Fibroblast of skin of right quadriceps (primary cell): ENCODE measurements at regions not wholly inside any gene's neighbourhood (a gene's known extent, or its start where the extent isn't known, plus 50 kb on each side); places are given as distances from the start of the nearest gene placed in this dataset.

ENCODE experiments used
- DNase-seq: peaks from one replicate; pipeline ENCODE4 v3.0.0-alpha.2; 2013

DNA sequence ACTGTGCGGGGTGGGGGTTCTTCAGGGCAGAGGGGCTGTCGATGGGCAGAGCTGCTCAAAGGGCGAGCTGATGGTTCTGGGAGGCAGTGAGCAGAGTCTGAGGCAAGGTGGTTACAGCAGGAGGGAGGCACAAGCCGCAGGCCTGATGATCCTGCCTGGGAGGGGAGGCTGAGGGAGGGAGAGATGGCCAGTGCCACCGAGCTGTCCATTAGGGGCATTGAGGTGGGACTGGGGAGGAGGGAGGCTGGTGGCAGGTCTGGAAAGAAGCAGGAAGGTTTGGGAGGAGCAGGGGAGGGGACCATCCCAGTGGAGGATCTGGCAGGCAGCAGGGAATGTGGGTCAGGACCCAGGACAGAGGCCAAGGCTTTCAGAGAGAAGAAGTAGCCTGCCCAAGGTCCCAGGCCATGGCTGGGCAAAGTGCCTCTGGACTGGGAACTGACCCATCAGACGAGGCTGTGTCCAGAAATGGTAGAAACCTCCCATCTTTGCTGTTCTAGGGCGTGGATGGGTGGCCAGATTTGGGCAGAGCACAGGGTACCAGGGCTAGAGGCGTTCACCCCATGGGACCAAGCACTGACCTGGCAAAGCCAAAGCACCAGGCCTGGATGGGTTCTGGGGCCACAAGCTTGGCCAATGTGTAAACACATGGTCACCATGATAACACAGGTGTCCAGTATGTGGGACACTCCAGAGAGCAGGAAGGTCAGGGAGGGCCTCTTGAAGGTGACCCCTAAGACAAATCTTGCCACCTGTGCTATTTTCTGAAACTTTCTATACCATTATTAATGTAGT is 55.5 kb downstream of the INHBB start:
- DNase-seq = no peak

DNA sequence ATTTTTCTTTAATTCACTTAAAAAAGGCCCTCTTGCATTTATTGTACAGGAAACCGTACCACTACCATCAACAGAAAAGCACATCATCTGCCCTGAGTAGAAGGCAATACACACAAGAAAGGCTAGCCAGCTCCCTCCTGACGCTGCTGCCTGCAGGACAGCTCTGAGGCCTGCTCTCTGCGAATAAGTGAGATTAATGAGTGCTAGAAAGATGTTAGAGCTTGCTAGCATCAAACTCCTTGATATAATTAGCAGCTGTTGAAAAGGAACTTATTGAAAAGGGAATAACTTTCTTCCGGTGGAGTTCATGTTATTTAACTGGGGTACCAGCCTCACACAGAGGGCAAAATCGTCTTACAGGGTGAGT is 56.1 kb downstream of the INHBB start:
- no peak for DNase-seq

DNA sequence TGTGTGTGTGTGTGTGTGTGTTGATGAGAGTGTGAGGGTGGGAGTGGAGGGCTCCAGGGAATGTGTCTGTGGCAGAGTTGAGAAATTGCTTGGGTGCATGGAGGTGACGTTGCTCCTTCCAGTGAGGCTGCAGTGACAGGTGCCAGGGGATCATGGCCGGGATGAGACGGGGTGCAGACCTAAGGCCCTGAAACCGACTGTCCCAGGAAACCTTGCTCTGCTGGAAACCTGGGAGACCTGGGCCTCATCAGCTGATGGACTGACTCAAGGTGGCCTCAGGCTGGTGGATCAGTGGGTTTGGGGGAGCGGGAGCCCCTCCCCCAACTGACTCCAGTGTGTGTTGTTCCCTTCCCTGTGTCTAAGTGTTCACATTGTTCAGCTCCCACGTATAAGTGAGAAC is 56.6 kb downstream of the INHBB start:
- DNase-seq = no peak

DNA sequence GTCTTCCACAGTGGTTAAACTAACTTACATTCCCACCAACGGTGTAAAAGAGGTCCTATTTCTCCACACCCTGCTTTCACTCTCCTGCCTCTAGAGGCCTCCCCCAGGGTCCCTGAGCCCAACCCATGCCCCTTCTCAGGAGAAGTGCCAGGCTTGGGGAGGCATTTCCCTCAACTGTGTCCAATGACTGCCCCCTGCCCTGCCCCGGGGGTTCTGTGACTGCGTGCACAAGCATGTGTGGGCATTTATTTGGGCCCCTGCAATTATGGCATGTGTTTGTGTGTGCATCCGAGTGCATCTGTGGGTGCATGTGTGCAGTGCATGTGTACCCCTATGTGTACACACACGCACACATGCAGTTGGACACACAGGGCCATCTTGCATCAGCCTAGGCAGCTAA is 57.3 kb downstream of the INHBB start:
- no peak for DNase-seq

DNA sequence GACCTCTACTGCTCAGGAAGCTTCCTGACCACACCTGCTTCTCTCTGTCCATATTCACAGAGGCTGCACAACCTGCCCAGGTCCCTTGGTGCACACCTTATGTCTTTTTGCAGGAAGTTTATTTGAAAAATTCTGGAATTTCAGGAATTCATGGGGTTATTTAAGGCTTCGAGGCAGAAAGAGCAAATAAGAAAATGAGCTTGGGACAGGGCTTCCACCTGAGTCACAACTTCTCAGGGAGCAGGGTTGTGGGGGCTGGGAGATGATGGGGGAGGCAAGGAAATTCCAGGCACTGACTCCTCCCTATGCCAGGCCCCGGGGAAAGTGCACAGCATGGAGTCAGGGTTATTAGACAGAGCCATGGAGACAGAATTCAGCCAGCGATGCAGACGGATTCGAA is 57.7 kb downstream of the INHBB start:
- peak; percentile 9 for DNase-seq

DNA sequence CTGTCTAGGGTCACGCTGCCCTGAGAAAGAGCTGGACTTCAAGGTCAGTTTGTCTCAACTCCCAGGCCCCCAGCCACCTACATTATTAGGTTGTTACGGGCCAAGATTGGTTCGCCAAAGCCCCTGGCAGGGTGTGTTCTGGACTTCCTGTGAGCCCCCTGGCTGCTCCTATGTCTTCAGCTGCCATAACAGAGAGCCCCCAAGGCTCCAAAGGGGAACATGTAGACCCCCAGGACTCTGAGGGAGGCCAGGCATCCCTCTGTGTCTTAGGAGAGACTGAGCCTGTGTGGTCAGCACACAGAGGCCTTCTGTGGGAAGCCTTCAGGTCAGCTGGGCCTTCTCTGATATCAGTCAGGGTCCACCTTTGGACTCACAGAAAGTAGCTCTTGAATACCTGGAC is 58.3 kb downstream of the INHBB start:
- DNase-seq = no peak

DNA sequence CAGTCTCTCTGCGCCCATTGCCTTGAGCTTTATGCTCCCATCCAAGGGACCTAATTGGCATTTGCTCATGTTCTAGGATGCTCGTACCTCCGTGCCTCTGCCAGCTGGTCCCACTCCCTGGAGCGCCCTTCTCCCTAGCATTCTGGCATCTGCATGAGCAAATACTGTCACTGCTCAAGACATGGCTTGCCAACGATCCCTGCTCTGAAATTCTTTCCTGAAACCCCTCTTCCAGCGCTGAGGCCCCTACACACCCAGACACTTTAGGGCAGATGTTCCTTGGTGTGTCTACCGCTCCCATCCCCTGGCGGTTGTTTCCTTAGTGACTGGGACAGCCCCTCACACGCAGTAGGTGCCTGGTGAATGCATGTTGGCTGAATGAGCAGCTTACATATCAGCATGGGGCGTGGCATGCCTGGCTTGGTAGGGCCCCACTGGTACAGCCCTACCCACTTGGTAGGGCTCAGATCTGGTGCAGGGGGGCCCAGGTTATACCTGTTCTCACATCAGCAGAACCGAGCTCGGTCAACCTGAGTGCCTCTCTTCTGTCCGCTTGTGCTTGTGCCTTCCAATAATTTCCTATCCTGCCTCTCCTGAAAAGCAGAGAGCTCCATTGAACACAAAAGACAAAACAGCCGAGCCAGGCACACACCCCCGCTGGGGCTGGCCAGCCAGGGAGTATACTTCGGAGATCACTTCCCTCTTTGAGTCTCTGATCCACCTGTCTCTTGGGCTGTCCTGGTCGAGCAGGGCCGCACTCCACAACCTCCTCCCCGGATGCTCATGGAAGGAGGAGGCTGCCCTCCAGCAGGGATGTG is 59.2 kb downstream of the INHBB start:
- DNase-seq = no peak

DNA sequence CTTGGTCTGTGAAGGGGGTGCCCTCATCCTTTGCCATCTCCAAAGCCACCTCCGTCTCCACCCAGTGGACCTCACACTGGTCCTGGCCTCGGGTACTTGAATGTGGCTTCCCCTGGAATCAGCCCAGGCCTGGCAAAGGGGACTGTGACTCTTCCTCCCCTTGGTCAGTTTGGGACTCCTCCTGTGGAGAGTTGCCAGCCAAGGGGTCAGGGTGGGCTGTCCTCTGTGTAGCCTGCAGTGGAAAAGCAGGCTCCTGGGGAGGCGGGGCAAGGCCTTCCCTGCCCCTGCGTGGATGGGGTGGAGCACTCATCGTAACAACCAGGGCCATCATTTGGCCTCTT is 59.8 kb downstream of the INHBB start:
- DNase-seq = no peak

DNA sequence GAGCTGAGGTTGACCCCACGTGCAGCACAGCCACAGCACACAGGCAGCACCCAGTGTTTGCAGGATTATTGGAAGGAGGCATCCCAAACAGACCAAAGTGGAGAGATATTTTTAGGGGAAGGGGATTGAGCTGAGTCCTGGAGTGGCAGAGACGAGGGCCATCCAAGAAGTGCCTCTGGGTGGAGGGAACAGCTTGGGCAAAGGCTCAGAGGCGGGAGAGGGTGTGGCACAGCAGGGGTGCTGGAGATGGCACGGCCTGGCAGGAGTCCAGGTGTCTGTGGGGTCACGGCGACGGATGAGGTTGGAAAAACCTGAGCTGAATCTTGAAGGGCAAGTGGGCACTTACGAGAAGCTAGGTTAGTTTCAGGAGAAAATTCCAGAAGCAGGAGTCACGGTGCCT is 60.6 kb downstream of the INHBB start:
- DNase-seq = no peak

DNA sequence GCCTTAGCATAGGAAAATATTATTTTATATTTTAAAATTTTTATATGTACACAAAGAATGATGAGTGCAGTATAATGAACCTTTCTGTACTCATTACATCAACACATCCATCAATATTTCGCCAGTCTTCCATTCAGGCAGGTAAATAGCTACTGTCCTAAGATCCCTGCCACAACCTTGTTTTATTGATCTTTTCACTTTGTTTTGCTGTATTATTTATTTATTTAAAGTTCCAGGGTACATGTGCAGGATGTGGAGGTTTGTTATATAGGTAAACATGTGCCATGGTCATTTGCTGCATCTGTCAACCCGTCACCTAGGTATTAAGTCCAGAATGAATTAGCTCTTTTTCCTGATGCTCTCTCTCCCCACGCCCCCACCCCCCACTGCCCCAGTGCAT is 64.6 kb downstream of the INHBB start:
- no peak for DNase-seq

DNA sequence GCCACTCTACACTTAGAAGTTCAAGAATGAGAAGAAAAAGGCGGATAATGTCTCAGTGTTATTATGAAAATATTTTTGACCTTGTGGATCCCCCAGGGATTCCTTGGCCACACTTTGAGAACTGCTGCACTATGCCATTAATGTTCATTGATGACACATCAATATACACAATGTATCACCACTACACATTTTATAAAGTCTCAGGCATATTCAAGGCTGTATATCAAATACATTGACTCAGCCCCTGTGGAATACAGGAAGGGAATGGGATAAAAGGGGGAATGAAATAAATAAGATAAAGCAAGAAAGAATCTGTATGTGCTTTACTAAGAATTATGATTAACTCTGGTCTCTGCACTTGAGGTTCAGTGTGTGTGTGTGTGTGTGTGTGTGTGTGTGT is 69.1 kb downstream of the INHBB start:
- no peak for DNase-seq

DNA sequence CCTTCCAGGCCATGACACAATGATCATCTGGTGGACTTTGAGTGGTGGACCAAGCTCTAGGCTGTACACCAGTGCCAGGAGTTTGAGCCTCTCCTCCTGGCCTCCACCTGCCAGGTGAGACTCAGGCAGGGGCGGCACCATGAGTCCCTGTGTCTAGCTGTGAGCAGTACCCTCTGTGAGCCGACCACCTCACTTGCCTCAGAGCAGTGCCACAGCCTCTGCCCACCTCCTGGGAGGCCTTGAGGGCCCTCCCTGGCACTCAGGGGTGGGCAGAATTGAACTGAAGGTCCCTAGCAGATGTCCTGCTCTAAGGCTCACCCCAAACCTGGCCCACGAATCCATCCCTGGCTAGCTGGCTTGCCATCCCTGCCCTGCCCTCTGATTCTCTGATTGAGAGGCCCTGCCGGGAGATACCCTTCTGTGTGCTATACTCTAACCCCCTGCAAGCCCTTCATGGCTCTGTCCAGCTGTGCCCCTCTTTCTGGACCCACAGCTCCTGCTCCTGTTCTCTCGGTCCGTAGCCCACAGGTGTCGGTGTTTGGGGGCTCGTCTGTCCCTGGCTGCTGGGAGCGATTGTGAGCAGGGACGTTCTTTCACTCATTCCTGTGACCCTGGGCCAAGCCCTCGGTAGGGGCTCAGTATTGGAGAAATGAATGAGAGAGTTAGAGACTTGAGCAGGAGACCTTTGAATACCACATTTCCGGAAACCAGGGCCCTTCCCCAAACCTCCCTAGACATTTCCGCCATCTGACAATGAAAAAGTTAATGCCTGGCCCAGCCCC is 70.0 kb downstream of the INHBB start:
- DNase-seq = no peak

DNA sequence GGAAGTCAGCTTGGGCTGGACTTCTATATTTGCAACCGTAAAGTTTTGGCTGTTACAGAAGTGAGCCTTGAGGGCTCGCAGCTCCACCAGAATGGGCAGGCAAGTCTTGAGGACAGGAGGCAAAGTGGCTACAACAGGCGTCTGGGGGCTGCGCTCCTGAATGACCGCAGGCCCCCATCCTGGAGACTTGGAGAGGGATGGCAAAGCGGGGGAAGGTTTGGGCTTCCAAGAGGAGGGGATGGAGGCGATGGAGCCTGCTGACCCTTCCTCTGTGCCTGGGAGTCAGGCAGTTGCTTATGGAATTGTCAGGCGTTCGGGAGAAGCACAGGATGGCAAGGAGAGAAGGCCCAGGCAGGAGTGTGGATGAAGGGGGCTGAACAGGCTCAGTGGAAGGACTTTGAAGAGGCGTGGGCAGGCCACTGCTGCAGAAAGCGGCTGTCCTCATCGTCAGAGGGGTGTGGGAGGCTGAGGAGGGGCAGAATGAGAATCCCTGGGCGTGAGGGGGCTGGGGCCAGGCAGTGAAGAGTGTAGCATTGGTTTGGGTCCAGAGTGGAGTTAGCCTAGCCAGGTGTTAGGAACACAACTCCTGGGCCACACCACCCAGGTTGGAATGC is 72.3 kb downstream of the INHBB start:
- no peak for DNase-seq

DNA sequence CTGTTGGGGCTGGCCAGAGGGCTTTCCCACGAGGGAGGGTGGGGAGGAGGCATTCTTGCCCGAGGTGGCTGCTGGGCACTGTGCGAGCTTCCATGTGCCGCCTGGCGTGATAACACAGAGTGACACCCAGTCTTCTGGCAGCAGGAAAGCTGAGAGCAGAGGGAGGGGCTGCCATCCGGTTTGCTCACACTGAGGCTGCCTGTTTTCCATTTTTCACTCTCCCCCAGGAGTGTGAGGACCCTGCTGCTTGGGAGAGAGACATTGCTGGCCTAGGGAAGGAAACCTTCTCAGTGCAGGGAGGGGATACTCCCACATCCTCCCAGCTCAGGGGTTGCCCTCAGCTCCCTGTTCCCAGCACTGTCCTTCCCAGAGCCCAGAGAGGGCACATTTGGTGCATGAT is 73.1 kb downstream of the INHBB start:
- no peak for DNase-seq

DNA sequence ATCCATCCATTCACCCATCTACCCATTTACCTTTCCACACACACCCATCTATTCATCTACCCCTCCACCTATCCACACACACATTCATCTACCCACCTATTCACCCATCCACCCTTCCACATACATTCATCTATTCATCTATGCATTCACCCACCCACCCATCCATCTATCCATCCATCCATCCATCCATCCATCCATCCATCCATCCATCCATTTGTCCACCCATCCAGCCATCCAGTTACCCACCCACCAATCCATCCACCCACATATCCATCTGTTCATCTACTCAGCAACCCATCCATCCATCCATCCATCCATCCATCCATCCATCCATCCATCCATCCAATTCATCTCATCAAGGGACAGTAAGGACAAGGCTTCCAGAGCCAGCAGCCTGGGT is 74.0 kb downstream of the INHBB start:
- no peak for DNase-seq

DNA sequence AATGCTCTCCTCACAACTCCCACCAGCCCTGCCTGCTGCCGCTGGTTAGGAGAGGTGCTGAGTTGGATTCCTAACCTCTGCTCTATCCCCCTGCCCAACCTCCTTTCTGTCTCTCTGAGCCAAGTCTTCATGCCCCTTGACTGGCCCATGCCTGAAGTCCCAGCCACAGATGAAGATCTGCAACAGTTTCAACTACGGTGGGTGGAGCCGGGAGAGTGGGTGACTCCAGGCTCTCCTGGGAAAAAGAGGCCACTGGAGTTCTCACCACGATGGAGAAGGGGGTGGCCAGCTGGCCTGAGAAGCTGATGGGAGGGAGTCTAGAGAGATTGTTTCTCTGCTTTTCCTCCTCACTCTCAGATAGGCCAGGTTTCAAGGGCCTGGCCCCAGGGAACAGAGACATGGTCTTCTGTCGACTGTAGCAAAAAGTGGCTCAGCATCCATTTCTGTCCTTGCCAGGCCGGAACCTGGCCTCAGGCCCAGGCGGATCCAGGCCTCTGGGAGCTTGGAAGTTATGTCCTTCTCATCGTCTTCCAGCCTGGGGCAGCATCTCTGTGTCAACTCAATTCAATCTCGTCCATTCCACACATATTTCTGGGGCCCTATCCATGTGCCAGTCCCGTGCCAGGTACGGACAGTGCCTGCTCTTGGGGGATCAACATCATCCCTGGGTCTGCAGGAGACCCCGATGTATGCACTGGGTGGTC is 75.3 kb downstream of the INHBB start:
- DNase-seq = no peak

DNA sequence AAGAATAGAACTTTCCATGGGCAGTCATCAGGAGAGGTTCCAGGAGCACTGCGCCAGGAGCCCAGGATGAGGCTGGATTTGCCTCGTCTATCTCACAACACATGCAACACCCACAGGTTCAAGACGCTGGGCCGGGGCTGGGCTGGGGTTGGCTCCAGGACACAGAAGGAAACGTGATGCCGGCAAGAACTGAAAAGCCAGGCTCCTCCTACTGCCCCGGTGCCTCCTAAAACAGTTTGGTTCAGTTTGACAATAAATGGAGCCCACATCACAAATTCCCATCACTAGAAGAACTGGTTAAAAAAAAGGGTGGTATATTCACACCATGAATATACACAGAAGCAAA is 75.9 kb downstream of the INHBB start:
- no peak for DNase-seq

DNA sequence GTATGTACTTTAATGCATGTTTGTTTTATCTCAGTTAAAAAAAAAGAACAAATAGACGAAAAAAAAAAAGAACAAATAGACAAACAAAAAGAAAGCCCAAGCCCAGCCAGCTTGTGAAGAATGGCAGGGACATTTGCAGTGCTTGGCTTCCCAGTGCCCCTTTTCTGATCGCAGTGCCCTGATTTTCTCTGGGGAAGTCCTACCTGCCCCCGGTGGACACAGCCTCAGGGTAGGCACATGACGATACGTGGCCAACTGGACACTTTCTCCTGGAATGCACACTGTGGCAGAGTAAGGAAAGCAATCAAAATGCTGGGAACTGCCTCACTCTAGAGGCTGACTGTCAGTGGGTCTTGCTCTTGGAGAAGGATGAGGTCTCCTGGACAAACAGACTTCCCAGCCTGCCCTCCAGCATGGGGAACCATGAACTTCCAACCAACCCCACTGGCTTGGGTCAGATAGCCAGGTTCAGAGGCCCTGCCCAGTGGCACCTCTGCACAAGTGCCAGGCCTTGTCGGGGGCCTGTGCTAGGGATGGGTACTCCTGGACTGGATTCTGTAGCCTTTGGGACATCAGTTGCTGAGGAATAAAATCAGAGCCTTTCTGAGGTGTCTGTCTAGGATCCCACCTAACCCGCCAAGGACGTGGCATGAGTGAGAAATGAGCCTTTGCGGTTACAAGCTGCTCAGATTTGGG is 76.7 kb downstream of the INHBB start:
- no peak for DNase-seq

DNA sequence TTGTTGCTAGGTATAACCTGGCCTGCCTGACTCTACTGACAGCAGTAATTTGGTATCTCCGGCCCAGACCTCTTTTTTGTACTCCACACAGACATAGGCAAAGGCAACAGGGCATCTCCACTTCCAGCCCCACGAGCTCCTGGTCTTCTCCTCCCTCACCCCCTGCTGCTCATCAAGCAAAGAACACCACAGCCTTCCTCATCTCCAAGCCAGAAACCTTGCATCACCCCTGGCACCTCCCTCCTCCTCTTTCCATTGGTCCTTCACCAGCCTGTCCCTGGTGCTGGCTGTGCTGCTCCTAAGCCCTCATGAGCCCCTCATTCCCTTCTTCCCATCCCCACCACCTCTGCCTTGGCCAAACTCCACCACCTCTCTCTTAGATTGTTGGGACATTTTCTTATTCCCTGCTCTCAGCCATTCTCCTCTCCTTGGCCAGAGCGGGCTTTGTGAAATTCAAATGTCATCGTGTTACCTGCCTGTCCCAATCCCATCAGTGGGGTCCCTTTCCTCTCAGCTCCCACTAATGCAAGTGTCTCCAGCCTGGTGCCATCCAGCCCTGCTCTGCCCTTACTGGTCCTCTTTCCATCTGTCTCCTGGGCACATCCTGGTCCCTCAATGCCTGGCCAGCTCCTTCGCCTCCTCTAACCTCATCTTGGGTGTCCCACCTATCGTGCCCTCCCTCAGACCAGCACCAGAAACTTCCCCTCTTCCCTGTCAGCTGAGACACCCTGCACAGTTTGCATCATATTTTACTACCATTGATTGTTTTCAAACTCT is 77.4 kb downstream of the INHBB start:
- DNase-seq = no peak

DNA sequence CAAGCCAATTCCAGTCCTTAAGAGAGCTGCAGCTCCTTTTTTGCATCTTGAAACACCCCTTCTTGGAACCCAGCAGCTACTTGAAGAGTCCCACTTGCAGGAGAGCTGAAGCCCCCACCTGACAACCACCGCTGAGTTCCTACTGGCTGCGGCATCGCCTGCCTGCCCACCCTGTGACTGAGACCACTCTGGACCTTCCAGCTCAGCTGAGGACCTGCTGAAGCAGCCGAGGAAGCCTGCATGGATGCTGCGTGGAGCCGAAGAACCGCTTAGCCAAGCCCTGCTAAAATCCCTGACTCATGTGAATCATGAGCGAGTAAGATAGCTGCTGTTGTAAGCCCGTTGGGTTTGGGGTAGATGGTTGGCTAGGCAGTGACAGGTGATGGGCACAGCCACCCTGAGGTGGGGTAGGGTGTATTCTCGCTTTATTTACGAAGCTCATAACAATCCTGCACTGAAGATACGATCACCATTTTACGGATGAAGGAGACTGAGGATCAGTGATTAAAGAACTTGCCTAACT is 78.4 kb downstream of the INHBB start:
- no peak for DNase-seq

DNA sequence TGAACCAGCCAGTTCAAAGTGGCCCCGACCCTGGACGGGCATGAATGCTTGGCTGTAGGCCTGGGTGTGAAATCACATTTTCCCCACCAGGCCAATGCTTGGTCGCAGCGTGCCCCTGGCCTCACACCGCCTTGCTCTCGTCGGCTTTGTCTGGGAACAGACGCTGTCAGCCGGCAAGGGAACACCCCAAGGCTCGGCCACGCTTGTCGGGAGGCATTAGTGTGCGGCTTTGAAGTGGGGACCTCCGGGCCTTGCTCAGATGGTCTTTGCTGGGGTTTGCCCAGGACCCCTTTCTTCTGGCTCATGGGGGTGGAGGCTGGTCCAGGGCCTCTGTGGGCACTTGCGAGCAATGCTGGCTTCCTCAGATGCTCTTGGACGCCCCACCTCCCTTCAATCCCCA is 79.1 kb downstream of the INHBB start:
- no peak for DNase-seq
